Tibial nerve (tissue), 4 donors: ENCODE measurements at regions not wholly inside any gene's neighbourhood (a gene's known extent, or its start where the extent isn't known, plus 50 kb on each side); places are given as distances from the start of the nearest gene placed in this dataset.

ENCODE experiments used
- EP300 ChIP-seq, 2 donors: sonication (generic); formaldehyde crosslinking; IDR thresholded peaks; one replicate each; pipeline ENCODE4 v1.6.1; 2017; ENCODE audit warnings: antibody characterized with exemption in 2 of 2, mild to moderate bottlenecking in 1 of 2
- POLR2A ChIP-seq, 2 donors: fragments of 450-650 bp; IDR thresholded peaks; one replicate each; pipeline ENCODE4 v1.6.1; 2017; ENCODE audit warnings: antibody characterized with exemption in 2 of 2, mild to moderate bottlenecking in 2 of 2, moderate library complexity in 2 of 2
- TF ChIP-seq, protein P1 (sequence below), 5 experiments: fragments of 200-600 bp in 3 of 5; fragments of 450-650 bp in 2 of 5; sonication (generic) in 3 of 5; IDR thresholded peaks; one replicate each; pipeline ENCODE4 v1.5.1; 2016 to 2019; ENCODE audit warnings: antibody characterized with exemption in 5 of 5, mild to moderate bottlenecking in 3 of 5, moderate library complexity in 2 of 5

DNA sequence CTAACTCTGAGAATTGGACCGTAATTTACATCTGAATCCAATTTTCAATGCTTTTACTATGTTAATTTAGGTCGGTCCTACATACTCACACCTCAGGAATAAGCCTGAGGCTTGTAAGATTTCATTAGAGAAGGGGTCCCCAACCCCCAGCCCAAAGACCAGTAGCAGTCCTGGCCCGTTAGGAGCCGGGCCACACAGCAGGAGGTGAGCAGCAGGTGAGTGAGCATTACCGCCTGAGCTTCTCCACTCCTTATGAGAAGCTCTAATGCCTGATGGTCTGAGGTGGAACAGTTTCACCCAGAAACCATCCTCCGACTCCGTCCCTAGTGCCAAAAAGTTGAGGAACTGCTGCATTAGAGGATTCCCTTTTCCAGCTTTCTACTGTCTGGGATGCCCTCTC, 757.3 kb downstream of the SI start:
- TF ChIP-seq, protein P1, sequence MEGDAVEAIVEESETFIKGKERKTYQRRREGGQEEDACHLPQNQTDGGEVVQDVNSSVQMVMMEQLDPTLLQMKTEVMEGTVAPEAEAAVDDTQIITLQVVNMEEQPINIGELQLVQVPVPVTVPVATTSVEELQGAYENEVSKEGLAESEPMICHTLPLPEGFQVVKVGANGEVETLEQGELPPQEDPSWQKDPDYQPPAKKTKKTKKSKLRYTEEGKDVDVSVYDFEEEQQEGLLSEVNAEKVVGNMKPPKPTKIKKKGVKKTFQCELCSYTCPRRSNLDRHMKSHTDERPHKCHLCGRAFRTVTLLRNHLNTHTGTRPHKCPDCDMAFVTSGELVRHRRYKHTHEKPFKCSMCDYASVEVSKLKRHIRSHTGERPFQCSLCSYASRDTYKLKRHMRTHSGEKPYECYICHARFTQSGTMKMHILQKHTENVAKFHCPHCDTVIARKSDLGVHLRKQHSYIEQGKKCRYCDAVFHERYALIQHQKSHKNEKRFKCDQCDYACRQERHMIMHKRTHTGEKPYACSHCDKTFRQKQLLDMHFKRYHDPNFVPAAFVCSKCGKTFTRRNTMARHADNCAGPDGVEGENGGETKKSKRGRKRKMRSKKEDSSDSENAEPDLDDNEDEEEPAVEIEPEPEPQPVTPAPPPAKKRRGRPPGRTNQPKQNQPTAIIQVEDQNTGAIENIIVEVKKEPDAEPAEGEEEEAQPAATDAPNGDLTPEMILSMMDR (IDR thresholded peaks at IDR 0.05): no peak
- TF ChIP-seq POLR2A (IDR thresholded peaks at IDR 0.05) (no peak), EP300 (IDR thresholded peaks at IDR 0.05) (no peak)
